ENCODE measurements at regions not wholly inside any gene's neighbourhood (a gene's known extent, or its start where the extent isn't known, plus 50 kb on each side); places are given as distances from the start of the nearest gene placed in this dataset.

GRCh38 chr3:17951241-17951640 lies 208.8 kb upstream of the TBC1D5 start:
- Histone ChIP-seq H2BK20ac (ENCODE audit: low read depth, low read length, poor library complexity, severe bottlenecking) (no peak overlapping the region), H4K8ac (replicated peaks; ENCODE audit: insufficient read length, low read depth, low read length) (no peak overlapping the region), H4K5ac (ENCODE audit: insufficient read length, low read depth, low read length) (no peak overlapping the region), H2BK120ac (ENCODE audit: low read depth, low read length, poor library complexity, severe bottlenecking) (no peak overlapping the region), H3K4me2 (ENCODE audit: insufficient read depth, insufficient read length, low read length) (no peak overlapping the region), H3K4me1 (ENCODE audit: insufficient read depth, low read length) (no peaks in the 10 kb centered on the region), H3K79me2 (ENCODE audit: insufficient read depth, low read length) (no peaks in the 10 kb centered on the region), H3K4ac (ENCODE audit: low read depth, low read length) (no peak overlapping the region), H3K14ac (ENCODE audit: insufficient read depth, low read length) (no peak overlapping the region), H3K23me2 (ENCODE audit: insufficient read length, low read depth, low read length, poor library complexity, severe bottlenecking) (no peaks in the 10 kb centered on the region), H3K23ac (ENCODE audit: insufficient read length, low read depth, low read length) (no peak overlapping the region), H2BK5ac (ENCODE audit: insufficient read length, low read length) (no peak overlapping the region), H4K20me1 (ENCODE audit: control insufficient read depth, insufficient read depth, insufficient read length) (no peaks in the 10 kb centered on the region), H3K27me3 (ENCODE audit: insufficient read depth, low read length) (no peaks in the 10 kb centered on the region), H2AK5ac (ENCODE audit: insufficient read length, low read length) (no peak overlapping the region), H3K9me3 (ENCODE audit: control insufficient read depth, low read depth, low read length) (no peaks in the 10 kb centered on the region), H3K56ac (ENCODE audit: insufficient read length, low read depth, low read length) (no peak overlapping the region), H2AFZ (ENCODE audit: low read length) (no peak overlapping the region), H2BK12ac (ENCODE audit: insufficient read length, low read depth, low read length) (no peak overlapping the region), H3K18ac (ENCODE audit: insufficient read length, low read depth, low read length) (no peak overlapping the region), H3K79me1 (ENCODE audit: insufficient read depth, low read depth, low read length, poor library complexity, severe bottlenecking) (no peaks in the 10 kb centered on the region), H3K27ac (ENCODE audit: insufficient read length, low read depth, low read length) (no peak overlapping the region), H3K9ac (ENCODE audit: extremely low read depth, insufficient read length, low read length) (no peak overlapping the region), H4K91ac (ENCODE audit: insufficient read length, low read depth, low read length) (no peak overlapping the region), H2BK15ac (ENCODE audit: low read depth, low read length) (no peak overlapping the region), H3T11ph (ENCODE audit: low read length) (no peak overlapping the region)
- peaks cover 7 to 8% of the 10 kb centered on the region in 2 experiments; a peak in 3 of 4 replicates for H3K4me1 Mint-ChIP-seq
- no peak overlapping the region for H3K27ac Mint-ChIP-seq
- H3K36me3 Mint-ChIP-seq (ENCODE audit: insufficient read depth in 1 of 3, low read depth in 3 of 3) = peaks cover 0 to 4% (median 0%) of the 10 kb centered on the region in 3 experiments; a peak in 1 of 7 replicates
- no peaks in the 10 kb centered on the region for H3K27me3 Mint-ChIP-seq (ENCODE audit: low read depth)
- no peak overlapping the region for H3K4me3 Mint-ChIP-seq
- no peak for DNase-seq
- TF ChIP-seq CTCF (conservative IDR thresholded peaks at IDR 0.05) = no peak
- WGBS (ENCODE audit: extremely low coverage, insufficient read length, low lambda C conversion rate) = no CpG with 5 or more reads among the region's 2 CpGs
- H3K9me3 Mint-ChIP-seq = no peaks in the 10 kb centered on the region; a peak in 2 of 5 replicates
